GM12878 (cell line): ENCODE measurements at regions not wholly inside any gene's neighbourhood (a gene's known extent, or its start where the extent isn't known, plus 50 kb on each side); places are given as distances from the start of the nearest gene placed in this dataset.

Experiments used
- CBFB ChIP-seq: IDR thresholded peaks from 2 replicates; pipeline ENCODE4 v1.6.1; 2016; ENCODE audit warnings: antibody characterized with exemption, low read depth
- ESRRA ChIP-seq: IDR thresholded peaks from 2 replicates; pipeline ENCODE4 v1.6.1; 2012; ENCODE audit warnings: mild to moderate bottlenecking, low read length, improper control_type of control experiment
- EZH2 ChIP-seq: IDR thresholded peaks from 2 replicates; pipeline ENCODE4 v1.6.1; 2012; ENCODE audit warnings: low read depth, mild to moderate bottlenecking, control low read depth, inconsistent platforms, low read length, borderline replicate concordance; ENCODE audit not compliant: control insufficient read depth
- GABPA ChIP-seq: IDR thresholded peaks from 2 replicates; pipeline ENCODE4 v1.6.1; 2014; ENCODE audit warnings: antibody characterized with exemption, low read depth, mild to moderate bottlenecking, inconsistent platforms
- IKZF2 ChIP-seq, 2 experiments: fragments of 450-650 bp; IDR thresholded peaks; 2 replicates each; pipeline ENCODE4 v1.6.1; 2017; ENCODE audit warnings: mild to moderate bottlenecking in 2 of 2, moderate library complexity in 2 of 2
- NBN ChIP-seq: fragments of 450-650 bp; IDR thresholded peaks from 2 replicates; pipeline ENCODE4 v1.6.1; 2016
- PML ChIP-seq: IDR thresholded peaks from 2 replicates; pipeline ENCODE4 v1.6.1; 2012; ENCODE audit warnings: low read length, inconsistent platforms
- POLR2A ChIP-seq: IDR thresholded peaks from 2 replicates; pipeline ENCODE4 v1.6.1; 2011; ENCODE audit warnings: low read depth, mild to moderate bottlenecking, low read length
- POLR2AphosphoS5 ChIP-seq: IDR thresholded peaks from 2 replicates; pipeline ENCODE4 v1.6.1; 2011; ENCODE audit warnings: mild to moderate bottlenecking, low read length, inconsistent platforms
- RAD21 ChIP-seq: IDR thresholded peaks from 2 replicates; pipeline ENCODE4 v1.6.1; 2011; ENCODE audit warnings: mild to moderate bottlenecking, low read depth, low read length, moderate library complexity; ENCODE audit not compliant: insufficient read depth
- RCOR1 ChIP-seq: conservative IDR thresholded peaks from 2 replicates; pipeline ENCODE4 v1.6.1; 2012; ENCODE audit warnings: low read depth, low read length, improper control_type of control experiment
- SIN3A ChIP-seq: IDR thresholded peaks from 2 replicates; pipeline ENCODE4 v1.6.1; 2012; ENCODE audit warnings: low read depth, low read length, improper control_type of control experiment
- TF ChIP-seq, protein P1 (sequence below): IDR thresholded peaks from 2 replicates; pipeline ENCODE4 v1.6.1; 2012; ENCODE audit warnings: mild to moderate bottlenecking, low read depth, low read length
- TF ChIP-seq, protein P2 (sequence below): IDR thresholded peaks from 2 replicates; pipeline ENCODE4 v1.6.1; 2011; ENCODE audit warnings: borderline replicate concordance, low read depth, mild to moderate bottlenecking, moderate library complexity, low read length; ENCODE audit not compliant: insufficient read depth, poor library complexity, severe bottlenecking

DNA sequence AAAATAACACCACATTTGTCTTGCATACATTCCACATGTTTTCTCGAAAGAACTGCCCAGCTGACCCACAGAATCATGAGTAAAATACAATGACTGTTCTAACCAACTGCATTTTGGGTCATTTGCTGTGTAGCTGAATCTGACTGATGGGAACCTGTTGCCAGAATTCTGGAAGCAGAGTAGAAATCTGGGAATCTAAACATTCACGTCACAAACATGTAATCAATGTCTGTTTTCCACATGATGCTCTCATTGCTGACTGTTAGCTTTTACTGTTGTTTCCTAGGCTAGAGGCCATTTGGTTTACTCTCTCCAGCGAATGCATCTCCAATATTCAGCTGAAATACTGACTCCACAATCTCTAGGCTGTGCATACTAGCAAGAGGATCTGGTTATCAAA is 710.1 kb downstream of the KCNJ2 start:
- TF ChIP-seq, protein P1, sequence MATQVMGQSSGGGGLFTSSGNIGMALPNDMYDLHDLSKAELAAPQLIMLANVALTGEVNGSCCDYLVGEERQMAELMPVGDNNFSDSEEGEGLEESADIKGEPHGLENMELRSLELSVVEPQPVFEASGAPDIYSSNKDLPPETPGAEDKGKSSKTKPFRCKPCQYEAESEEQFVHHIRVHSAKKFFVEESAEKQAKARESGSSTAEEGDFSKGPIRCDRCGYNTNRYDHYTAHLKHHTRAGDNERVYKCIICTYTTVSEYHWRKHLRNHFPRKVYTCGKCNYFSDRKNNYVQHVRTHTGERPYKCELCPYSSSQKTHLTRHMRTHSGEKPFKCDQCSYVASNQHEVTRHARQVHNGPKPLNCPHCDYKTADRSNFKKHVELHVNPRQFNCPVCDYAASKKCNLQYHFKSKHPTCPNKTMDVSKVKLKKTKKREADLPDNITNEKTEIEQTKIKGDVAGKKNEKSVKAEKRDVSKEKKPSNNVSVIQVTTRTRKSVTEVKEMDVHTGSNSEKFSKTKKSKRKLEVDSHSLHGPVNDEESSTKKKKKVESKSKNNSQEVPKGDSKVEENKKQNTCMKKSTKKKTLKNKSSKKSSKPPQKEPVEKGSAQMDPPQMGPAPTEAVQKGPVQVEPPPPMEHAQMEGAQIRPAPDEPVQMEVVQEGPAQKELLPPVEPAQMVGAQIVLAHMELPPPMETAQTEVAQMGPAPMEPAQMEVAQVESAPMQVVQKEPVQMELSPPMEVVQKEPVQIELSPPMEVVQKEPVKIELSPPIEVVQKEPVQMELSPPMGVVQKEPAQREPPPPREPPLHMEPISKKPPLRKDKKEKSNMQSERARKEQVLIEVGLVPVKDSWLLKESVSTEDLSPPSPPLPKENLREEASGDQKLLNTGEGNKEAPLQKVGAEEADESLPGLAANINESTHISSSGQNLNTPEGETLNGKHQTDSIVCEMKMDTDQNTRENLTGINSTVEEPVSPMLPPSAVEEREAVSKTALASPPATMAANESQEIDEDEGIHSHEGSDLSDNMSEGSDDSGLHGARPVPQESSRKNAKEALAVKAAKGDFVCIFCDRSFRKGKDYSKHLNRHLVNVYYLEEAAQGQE, result no peak
- TF ChIP-seq, protein P2, sequence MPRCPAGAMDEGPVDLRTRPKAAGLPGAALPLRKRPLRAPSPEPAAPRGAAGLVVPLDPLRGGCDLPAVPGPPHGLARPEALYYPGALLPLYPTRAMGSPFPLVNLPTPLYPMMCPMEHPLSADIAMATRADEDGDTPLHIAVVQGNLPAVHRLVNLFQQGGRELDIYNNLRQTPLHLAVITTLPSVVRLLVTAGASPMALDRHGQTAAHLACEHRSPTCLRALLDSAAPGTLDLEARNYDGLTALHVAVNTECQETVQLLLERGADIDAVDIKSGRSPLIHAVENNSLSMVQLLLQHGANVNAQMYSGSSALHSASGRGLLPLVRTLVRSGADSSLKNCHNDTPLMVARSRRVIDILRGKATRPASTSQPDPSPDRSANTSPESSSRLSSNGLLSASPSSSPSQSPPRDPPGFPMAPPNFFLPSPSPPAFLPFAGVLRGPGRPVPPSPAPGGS, result no peak
- TF ChIP-seq ESRRA, result no peak
- no peak for TF ChIP-seq IKZF2 (IDR thresholded peaks at IDR 0.05)
- no peak for TF ChIP-seq SIN3A
- TF ChIP-seq CBFB, result no peak
- TF ChIP-seq NBN, result no peak
- no peak for TF ChIP-seq POLR2A
- TF ChIP-seq RAD21, result no peak
- TF ChIP-seq GABPA, result no peak
- no peak for TF ChIP-seq EZH2
- no peak for TF ChIP-seq RCOR1
- TF ChIP-seq PML, result no peak
- TF ChIP-seq POLR2AphosphoS5, result no peak
